GM19467 (cell line): ENCODE measurements at regions not wholly inside any gene's neighbourhood (a gene's known extent, or its start where the extent isn't known, plus 50 kb on each side); places are given as distances from the start of the nearest gene placed in this dataset.
A peak's percentile ranks its signal among the peaks of the same experiment; 100 is the strongest.
"Not testable (repeated sequence)": the region's sequence is repeated elsewhere in the genome, so short reads cannot be mapped to it uniquely, and the experiment has no call there.

Experiments
- ATAC-seq: cut with Tn5 transposase; IDR thresholded peaks from one replicate; pipeline ENCODE4 v1.9.1; 2021; ENCODE audit warnings: mild to moderate bottlenecking, moderate library complexity; ENCODE audit not compliant: unreplicated experiment

DNA sequence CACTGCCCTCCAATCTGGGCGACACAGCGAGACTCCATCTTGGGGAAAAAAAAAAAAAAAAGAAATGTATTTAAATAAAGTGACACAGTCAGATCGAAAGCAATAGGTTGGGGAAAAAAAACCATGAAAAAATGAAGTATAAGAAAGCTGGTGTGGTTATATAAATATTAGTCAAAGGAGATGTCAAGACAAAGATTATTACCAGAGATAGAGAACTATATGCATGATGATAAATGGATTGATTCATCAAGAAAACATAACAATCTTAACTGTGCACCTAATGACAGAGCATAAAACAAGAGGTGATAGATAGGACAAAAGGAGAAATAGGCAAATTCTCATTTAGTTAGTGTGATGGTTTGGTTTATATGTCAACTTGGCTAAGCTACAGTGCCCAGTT, 146.9 kb upstream of the AHI1 start:
- ATAC-seq, result no peak

GRCh38 chr6:135647521-135647920, 150.0 kb upstream of the AHI1 start:
- ATAC-seq, result no peak

DNA sequence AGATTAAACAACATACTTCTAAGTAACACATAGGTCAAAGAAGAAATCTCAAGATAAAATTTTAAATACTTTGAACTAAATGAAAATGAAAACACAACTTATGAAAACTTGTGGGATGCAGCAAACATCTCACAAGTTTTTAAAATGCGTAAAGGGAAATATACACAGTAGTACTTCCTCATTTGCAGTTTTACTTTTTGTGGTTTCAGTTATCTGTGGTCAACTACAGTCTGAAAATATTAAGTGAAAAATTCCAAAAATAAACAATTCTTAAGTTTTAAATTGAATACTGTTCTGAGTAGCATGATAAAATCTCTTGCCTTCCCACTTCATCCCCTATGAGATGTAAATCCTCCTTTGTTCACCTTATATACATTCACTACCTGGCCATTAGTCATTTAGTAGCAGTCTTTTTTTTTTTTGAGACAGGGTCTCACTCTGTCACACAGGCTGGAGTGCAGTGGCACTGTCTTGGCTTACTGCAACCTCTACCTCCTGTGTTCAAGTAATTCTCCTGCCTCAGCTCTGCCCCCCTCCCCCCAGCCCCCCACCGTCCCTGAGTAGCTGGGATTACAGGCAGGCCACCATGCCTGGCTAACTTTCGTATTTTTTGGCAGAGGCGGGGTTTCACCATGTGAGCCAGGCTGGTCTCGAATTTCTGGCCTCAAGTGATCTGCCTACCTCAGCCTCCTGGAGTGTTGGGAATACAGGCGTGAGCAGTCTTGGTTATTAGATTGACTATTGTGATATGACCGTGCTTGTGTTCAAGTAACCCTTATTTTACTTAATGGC, 154.6 kb upstream of the AHI1 start:
- peak; percentile 97 for ATAC-seq

GRCh38 chr6:135655055-135655454, 157.5 kb upstream of the AHI1 start:
- ATAC-seq, result no peak

DNA sequence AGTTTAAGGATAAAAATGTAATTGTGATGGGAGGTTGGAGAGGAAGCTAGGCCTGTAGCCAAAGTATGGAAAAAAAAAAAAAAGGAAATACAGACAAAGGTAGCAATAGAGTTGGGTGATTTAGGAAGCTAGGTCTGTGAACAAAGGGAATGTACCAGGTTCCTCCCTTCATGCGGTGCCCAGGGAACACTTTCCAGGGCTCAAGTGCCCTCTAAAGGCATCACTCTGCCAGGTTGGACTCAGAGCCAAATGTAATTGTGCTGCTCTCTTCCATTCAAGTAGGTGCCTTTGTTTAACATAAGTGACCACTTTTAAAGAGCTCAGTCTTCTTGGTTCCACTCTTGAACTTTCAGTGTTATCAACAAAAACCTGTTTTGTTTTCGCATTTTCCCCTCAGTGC, 159.7 kb upstream of the AHI1 start:
- no peak for ATAC-seq

- no peak for ATAC-seq
Measured at GRCh38 chr6:135658481-135658880, 160.9 kb upstream of the AHI1 start.

DNA sequence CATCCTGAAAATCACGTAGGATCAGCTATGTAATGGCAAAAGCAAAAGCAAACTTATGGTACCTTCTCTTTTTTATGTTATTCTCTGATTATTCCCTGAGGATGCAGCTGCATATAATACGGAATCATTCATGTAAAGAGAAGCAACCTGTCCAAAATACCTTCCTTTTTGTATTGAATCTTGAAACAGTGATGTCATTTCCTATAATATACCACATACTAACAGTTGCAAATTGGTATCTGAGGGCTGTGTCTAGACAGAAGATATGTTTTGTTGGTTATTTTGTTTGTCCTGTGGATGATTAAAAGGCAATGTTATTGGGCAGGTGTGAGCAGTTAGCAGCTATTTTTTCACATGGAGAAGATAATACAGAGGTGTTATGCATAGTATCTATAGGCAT, 161.4 kb upstream of the AHI1 start:
- no peak for ATAC-seq

DNA sequence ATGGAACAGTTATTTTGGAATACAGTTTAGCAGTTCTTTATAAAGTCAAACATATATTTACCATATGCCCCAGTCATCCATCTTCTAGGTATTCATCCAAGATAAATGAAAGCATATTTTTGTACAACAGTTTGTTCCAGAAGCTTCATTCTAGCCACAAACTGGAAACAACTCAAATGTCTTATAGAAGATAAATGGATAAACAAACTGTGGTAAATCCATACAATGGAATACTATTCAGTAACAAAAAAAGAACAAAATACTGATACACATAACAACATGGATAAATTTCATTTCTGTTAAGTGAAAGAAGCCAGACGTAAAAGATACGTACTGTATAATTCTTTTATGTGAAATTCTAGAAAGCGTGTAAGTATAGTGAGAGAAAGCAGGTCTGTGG, 167.0 kb upstream of the AHI1 start:
- ATAC-seq, result no peak

DNA sequence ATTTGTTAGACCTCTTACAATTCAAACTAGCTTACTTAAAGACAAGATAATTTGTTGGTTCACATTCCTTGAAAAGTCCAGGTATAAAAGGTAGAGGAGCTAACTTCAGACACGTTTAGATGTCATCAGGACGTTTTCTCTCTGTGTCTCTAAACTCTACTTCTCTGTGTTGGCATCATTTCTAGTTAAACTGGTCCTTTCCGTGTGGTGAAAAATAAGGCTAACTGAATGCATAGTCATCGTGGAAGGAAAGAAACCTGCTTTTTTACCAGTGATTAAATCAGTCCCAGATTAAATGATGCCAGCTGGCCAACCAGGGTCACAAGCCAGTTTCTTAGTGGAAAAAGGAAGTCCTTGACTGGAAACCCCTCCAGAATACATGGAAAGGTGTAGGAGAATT, 168.4 kb upstream of the AHI1 start:
- no peak for ATAC-seq

- no peak for ATAC-seq
Measured at GRCh38 chr6:135667691-135668455, 170.3 kb upstream of the AHI1 start.

DNA sequence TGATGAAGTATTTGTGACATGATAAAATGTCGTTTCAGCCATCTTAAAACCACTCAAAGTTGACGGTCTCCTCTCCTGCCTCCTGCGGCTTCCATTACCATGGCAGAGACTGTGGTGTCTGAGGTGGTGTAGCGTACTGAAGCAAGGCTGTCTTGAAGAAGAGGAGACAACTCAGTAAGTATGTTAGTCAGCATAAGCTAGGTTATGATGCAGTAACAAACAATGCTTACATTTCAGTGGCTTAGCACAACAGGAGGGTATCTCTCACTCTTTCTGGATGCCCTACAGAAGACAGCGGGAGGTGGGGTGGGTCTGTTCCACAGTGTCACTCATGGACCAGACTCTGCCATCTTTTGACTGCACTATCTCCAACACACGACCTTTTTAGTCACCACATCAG, 174.7 kb upstream of the AHI1 start:
- no peak for ATAC-seq

GRCh38 chr6:135673501-135674309, 176.2 kb upstream of the AHI1 start:
- ATAC-seq, result no peak

DNA sequence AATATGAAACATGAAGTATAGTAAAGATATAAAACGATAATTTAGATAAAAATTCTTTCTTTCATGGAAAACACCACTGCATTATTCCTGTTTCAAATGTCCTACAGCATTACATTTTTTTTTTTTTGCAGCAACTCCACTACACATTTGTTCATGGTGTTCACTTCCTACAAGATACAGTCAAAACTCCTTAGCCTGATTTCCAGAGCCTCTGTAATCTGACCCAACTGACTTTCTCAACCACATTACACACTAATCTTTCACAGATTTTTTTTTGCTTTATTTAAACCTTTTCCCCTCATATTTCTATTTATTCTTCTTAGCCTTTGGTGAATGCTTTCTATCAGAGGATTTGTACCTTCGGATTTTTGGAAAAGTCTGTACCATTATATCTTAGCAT, 176.5 kb upstream of the PDE7B start:
- ATAC-seq, result no peak

DNA sequence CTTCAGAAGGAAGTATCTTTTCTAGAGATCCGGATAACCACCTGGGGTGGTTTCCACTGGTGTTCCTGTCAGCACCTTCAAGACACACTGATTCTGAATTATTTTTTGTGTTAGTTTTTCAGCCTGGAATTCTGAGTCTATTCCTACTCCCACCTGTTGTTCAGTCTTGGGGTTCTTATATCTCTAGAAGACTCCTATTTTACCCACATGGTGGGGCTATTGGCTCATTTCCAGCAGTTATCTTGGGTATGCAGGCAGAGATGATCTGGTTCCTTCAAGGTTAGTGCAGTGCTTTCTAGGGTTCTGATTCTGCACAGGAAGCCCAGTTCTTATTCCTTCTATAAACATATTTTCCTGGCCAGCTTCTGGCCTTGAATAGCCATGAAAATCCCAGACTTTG, 175.6 kb upstream of the PDE7B start:
- ATAC-seq, result no peak

- ATAC-seq, result no peak
Measured at GRCh38 chr6:135680964-135681913, 170.3 kb upstream of the PDE7B start.

GRCh38 chr6:135686784-135687301, 164.7 kb upstream of the PDE7B start:
- no peak for ATAC-seq

DNA sequence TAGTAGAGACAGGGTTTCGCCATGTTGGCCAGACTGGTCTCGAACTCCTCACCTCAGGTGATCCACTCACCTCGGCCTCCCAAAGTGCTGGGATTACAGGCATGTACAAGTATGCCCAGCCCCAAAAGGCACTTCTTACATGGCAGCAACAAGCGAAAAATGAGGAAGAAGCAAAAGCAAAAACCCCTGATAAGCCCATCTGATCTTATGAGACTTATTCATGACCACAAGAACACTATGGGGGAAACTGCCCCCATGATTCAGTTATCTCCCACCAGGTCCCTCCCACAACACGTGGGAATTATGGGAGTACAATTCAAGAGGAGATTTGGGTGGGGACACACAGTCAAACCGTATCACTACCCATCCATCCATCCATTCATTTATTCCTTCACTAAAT, 163.0 kb upstream of the PDE7B start:
- not testable (repeated sequence) for ATAC-seq

DNA sequence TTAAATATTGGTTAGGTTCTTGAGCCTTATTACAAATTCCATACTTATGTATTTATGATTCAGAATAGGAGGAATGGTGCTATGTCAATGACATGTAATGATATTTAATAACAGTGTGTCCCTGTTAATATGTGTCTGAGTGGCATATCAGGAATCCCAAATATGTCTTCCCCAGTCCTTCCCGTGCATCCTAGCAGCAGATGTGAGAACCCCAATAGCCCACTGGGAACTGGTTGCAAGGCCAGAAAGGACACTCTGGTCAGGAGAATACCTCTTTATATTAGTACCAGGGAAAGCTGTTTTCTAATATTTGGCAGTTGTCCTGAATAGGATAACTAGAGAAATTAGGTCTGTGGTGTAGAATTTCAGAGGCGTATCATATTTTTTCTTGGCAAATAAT, 159.1 kb upstream of the PDE7B start:
- no peak for ATAC-seq

DNA sequence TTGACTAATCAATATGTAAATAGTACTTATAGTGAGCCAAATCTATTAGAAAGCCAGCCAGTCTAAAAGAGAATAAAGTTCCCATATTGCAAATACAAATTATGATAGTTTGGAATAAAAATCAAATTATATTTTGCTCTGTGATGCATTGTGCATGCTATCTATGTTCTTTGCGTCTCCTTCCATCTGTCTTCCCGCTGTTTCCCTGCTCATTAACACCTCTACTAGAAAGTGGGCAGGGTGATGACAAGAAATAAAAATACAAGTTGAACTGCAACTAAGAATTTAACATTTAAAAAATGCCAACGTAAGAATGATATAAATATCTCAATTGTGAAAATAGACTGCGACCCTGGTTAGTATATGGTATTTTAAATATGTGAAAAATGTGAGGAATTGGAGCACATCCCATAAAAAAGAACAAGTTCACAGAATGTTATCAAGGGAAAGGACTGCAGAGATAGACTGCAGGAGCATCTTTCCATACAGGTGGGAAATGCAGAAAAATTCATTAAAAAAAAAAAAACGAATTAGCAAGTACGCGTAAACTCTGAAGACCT, 157.6 kb upstream of the PDE7B start:
- ATAC-seq, result no peak

DNA sequence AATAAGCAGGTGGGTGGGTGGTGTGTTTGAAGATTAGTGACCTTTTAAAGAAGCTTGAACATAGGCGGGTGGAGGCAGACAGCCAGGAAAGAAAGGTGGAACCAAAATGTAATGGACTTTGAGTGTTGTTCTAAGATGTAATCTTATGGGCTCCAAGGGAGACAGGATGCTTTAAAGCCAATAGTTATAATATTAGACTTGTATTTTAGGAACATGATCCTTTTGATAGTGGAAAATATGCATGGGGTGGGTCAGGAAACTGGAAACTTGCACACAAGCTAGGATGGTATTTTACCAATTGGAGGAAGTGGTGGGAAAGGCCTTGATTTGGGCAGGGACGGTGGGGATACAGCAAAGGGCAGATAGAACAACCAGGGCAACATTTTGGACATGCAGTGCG, 151.8 kb upstream of the PDE7B start:
- no peak for ATAC-seq
